ENCODE measurements at regions not wholly inside any gene's neighbourhood (a gene's known extent, or its start where the extent isn't known, plus 50 kb on each side); places are given as distances from the start of the nearest gene placed in this dataset.

GRCh38 chr2:16561676-16562075 lies 104.0 kb downstream of the CYRIA start:
- no peak overlapping the region for H3K4me3 Mint-ChIP-seq
- Histone ChIP-seq H3K36me3 (ENCODE audit: insufficient read depth, low read length) (no peaks in the 10 kb centered on the region), H3K27ac (ENCODE audit: low read depth in 1 of 2, low read length in 2 of 2) (no peak overlapping the region), H3K9me3 (ENCODE audit: control insufficient read depth in 1 of 2, insufficient read depth in 1 of 2, low read length in 2 of 2) (no peaks in the 10 kb centered on the region), H3K27me3 (ENCODE audit: control insufficient read depth in 1 of 2, insufficient read depth in 2 of 2, low read length in 2 of 2) (peaks cover 0 to 2% of the 10 kb centered on the region in 2 experiments), H3K4me3 (ENCODE audit: low read length) (no peak overlapping the region), H3K4me1 (ENCODE audit: insufficient read depth, low read length) (no peaks in the 10 kb centered on the region)
- ATAC-seq (ENCODE audit: poor library complexity) = no peak
- H3K27ac Mint-ChIP-seq = no peak overlapping the region
- H3K9me3 Mint-ChIP-seq = no peaks in the 10 kb centered on the region
- H3K27me3 Mint-ChIP-seq = peaks cover 3% of the 10 kb centered on the region
- no peak for DNase-seq
- H3K4me1 Mint-ChIP-seq (ENCODE audit: low read depth) = no peaks in the 10 kb centered on the region
- intact Hi-C loops (cut with DNase I, micrococcal nuclease) = no loop called here
- ChIA-PET CTCF (no interaction called here), POLR2A (no interaction called here)
- H3K36me3 Mint-ChIP-seq (ENCODE audit: low read depth) = no peaks in the 10 kb centered on the region
- no peak for TF ChIP-seq CTCF (IDR thresholded peaks at IDR 0.05)

- Mint-ChIP-seq H3K4me3 (no peak overlapping the region), H3K27me3 (peaks cover 3% of the 10 kb centered on the region), H3K36me3 (ENCODE audit: low read depth) (no peaks in the 10 kb centered on the region), H3K4me1 (ENCODE audit: low read depth) (no peaks in the 10 kb centered on the region), H3K9me3 (no peaks in the 10 kb centered on the region), H3K27ac (no peak overlapping the region)
- intact Hi-C loops (cut with DNase I, micrococcal nuclease) = no loop called here
- DNase-seq (no peak), ATAC-seq (ENCODE audit: poor library complexity) (no peak)
- Histone ChIP-seq H3K27ac (ENCODE audit: low read depth in 1 of 2, low read length in 2 of 2) (no peak overlapping the region), H3K9me3 (ENCODE audit: control insufficient read depth in 1 of 2, insufficient read depth in 1 of 2, low read length in 2 of 2) (no peaks in the 10 kb centered on the region), H3K36me3 (ENCODE audit: insufficient read depth, low read length) (no peaks in the 10 kb centered on the region), H3K4me1 (ENCODE audit: insufficient read depth, low read length) (no peaks in the 10 kb centered on the region), H3K4me3 (ENCODE audit: low read length) (no peak overlapping the region), H3K27me3 (ENCODE audit: control insufficient read depth in 1 of 2, insufficient read depth in 2 of 2, low read length in 2 of 2) (peaks cover 0 to 2% of the 10 kb centered on the region in 2 experiments)
- no peak for TF ChIP-seq CTCF (IDR thresholded peaks at IDR 0.05)
- CTCF ChIA-PET = no interaction called here
- POLR2A ChIA-PET = no interaction called here
These were observed 104.4 kb downstream of the CYRIA start for GRCh38 chr2:16561251-16561650.

GRCh38 chr2:16559278-16560067 lies 106.2 kb downstream of the CYRIA start:
- Mint-ChIP-seq H3K9me3 (no peaks in the 10 kb centered on the region), H3K27me3 (no peaks in the 10 kb centered on the region), H3K27ac (no peak overlapping the region), H3K36me3 (ENCODE audit: low read depth) (no peaks in the 10 kb centered on the region), H3K4me3 (no peak overlapping the region), H3K4me1 (ENCODE audit: low read depth) (no peaks in the 10 kb centered on the region)
- Histone ChIP-seq H3K27ac (ENCODE audit: low read depth in 1 of 2, low read length in 2 of 2) (no peak overlapping the region), H3K36me3 (ENCODE audit: insufficient read depth, low read length) (no peaks in the 10 kb centered on the region), H3K4me3 (ENCODE audit: low read length) (no peak overlapping the region), H3K4me1 (ENCODE audit: insufficient read depth, low read length) (no peaks in the 10 kb centered on the region), H3K9me3 (ENCODE audit: control insufficient read depth in 1 of 2, insufficient read depth in 1 of 2, low read length in 2 of 2) (no peaks in the 10 kb centered on the region), H3K27me3 (ENCODE audit: control insufficient read depth in 1 of 2, insufficient read depth in 2 of 2, low read length in 2 of 2) (peaks cover 0 to 2% of the 10 kb centered on the region in 2 experiments)
- no peak for TF ChIP-seq CTCF (IDR thresholded peaks at IDR 0.05)
- ATAC-seq (ENCODE audit: poor library complexity) (no peak), DNase-seq (no peak)
- CTCF ChIA-PET = no interaction called here
- intact Hi-C loops (cut with DNase I, micrococcal nuclease) = no loop called here
- POLR2A ChIA-PET = no interaction called here
